ENCODE measurements at regions not wholly inside any gene's neighbourhood (a gene's known extent, or its start where the extent isn't known, plus 50 kb on each side); places are given as distances from the start of the nearest gene placed in this dataset.

DNA sequence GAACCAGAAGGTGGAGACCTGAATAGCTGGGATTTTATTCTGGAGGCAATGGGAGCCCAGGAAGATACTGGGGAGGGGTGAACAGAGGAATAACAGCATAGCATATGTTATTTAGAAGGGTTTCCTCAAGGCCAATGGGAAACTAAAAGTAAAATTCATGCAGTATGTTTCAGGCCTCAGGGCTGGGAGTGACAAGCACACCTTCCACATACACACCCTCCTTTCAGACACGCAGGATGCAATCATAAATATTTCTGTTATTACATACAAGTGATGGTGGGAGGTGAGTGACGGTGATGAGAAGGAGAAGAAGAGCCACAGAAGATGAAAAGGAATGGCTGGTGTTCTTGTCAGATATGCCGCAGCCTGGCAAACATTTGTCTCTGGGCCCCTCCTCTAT, 106.1 kb upstream of the FLRT2 start:
- Mint-ChIP-seq H3K9me3 (peaks cover 8% of the 10 kb centered on the region), H3K27ac (no peak overlapping the region), H3K27me3 (ENCODE audit: low read depth) (no peaks in the 10 kb centered on the region), H3K4me1 (ENCODE audit: low read depth) (no peaks in the 10 kb centered on the region), H3K36me3 (ENCODE audit: low read depth) (no peaks in the 10 kb centered on the region), H3K4me3 (no peak overlapping the region)

DNA sequence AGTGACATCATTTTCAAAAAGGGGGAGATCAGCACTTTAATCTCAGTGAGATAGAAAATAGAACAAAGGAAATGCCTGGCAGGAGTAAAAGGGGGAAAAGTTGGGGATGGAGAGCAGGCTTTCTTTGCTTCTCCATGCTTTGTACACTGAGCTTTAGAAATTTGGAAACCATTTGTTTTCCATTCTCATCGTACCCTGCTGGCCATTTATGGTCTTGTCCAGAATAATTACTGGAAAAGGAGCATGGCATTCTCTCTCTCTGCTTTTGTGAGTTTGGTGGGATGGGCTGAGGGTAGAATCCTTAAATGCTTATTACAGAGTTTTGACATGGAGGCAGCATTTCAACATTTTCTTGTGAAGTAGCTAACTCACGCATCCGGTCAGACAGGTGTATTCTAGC, 104.4 kb upstream of the FLRT2 start:
- no peak overlapping the region for H3K27ac Mint-ChIP-seq
- H3K4me3 Mint-ChIP-seq: no peak overlapping the region
- no peaks in the 10 kb centered on the region for H3K36me3 Mint-ChIP-seq (ENCODE audit: low read depth)
- H3K4me1 Mint-ChIP-seq (ENCODE audit: low read depth): no peaks in the 10 kb centered on the region
- H3K9me3 Mint-ChIP-seq: peaks cover 7% of the 10 kb centered on the region
- no peaks in the 10 kb centered on the region for H3K27me3 Mint-ChIP-seq (ENCODE audit: low read depth)

DNA sequence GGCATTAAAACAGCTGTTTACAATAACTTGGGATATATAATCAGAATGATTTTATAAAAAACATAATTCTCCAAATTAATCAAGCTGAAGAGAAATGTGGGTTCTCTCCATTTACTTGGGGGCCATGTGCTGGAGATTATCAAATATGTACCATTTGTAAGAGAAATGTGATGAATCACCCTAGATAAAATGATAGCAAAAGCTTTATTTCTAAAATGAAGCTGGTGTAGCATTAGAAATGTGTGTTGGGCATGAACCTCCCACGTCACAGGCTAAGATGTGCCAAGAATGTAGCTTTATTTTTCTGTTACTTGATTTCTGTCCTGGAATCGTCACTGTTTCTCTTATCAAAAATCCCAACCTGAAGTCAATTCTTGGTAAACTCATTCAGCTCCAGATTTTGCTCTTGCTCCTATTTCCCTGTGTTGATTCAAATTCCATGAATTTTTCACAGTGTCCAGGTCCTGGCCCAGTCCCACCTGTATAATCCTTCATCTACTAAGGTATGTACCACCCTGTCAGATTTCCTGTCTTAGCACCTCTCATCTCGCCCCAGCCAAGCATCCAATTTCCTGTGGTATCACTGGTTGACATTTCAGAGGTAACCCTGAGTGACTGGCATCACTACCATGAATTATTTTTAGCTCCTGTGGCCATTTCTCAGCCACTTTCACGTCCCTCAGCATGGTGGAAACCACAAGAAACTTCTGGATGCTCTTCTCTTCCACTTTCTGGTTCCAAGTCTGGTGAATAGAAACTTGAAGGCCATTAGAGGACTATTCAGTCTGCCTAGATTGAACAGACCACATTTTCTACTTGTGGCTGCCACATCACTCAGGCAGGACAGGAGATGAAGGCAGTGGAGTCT, 103.6 kb upstream of the FLRT2 start:
- Mint-ChIP-seq H3K36me3 (ENCODE audit: low read depth) (no peaks in the 10 kb centered on the region), H3K9me3 (peaks cover 7% of the 10 kb centered on the region), H3K27me3 (ENCODE audit: low read depth) (no peaks in the 10 kb centered on the region), H3K4me3 (no peak overlapping the region), H3K27ac (no peak overlapping the region), H3K4me1 (ENCODE audit: low read depth) (no peaks in the 10 kb centered on the region)

DNA sequence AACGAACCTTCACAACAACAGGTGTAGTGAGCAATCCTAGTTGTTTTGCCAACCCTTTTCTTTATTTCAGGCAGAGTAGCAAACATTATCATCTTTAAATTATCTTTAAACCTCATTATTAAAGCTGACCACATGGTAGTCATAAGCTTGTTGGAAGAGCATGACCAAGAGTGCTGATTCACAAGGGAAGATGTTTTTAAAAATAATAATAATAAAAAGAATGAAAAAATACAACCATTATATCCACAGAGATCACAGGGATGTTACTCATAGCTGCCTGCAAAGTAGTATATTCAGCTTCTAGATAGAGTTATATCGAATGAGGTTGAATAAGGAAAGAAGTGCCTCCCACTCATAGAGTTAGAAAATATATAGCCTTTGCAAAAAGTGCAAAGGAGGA, 101.0 kb upstream of the FLRT2 start:
- Mint-ChIP-seq H3K9me3 (peaks cover 7% of the 10 kb centered on the region), H3K27ac (no peak overlapping the region), H3K4me1 (ENCODE audit: low read depth) (no peaks in the 10 kb centered on the region), H3K27me3 (ENCODE audit: low read depth) (no peaks in the 10 kb centered on the region), H3K36me3 (ENCODE audit: low read depth) (no peaks in the 10 kb centered on the region), H3K4me3 (no peak overlapping the region)

DNA sequence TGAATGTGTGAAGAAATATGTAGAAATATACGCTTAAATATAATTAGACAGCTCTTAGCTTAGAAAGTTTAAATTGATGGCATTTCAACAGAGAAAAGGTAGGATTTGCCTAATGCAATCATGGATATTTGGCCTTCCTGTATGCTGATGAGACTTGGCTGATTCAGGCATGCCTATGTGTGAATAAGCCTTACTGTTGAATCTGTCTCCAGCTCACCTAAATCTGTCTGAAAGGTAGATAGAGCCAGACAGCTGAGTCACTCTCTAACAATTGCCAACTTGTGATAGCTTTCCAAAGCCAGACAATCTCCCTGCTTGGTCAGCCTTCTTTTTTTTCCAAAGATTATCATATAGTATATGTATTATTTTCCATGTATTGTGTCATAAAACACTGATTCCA, 92.8 kb upstream of the FLRT2 start:
- Mint-ChIP-seq H3K9me3 (no peaks in the 10 kb centered on the region), H3K36me3 (ENCODE audit: low read depth) (no peaks in the 10 kb centered on the region), H3K4me1 (ENCODE audit: low read depth) (no peaks in the 10 kb centered on the region), H3K27me3 (ENCODE audit: low read depth) (no peaks in the 10 kb centered on the region), H3K27ac (no peak overlapping the region), H3K4me3 (no peak overlapping the region)

DNA sequence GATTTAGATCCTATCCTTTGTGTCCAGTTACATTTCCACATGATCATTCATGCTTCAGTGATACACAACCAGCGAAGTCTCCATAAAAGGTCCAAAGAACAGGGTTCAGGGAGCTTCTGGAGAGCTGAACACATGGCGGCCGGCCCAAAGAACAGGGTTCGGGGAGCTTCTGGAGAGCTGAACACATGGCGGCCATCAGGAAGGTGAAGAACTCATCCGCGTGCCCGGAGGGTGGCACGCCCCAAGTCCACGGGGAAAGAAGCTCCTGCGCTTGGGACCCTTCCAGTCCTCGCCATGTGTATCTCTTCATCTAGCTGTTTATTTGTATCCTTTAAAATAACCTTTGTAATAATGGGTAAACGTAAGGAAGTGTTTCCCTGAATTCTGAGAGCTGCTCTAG, 91.9 kb upstream of the FLRT2 start:
- no peaks in the 10 kb centered on the region for H3K9me3 Mint-ChIP-seq
- no peaks in the 10 kb centered on the region for H3K27me3 Mint-ChIP-seq (ENCODE audit: low read depth)
- no peak overlapping the region for H3K4me3 Mint-ChIP-seq
- no peaks in the 10 kb centered on the region for H3K4me1 Mint-ChIP-seq (ENCODE audit: low read depth)
- H3K36me3 Mint-ChIP-seq (ENCODE audit: low read depth): no peaks in the 10 kb centered on the region
- no peak overlapping the region for H3K27ac Mint-ChIP-seq

DNA sequence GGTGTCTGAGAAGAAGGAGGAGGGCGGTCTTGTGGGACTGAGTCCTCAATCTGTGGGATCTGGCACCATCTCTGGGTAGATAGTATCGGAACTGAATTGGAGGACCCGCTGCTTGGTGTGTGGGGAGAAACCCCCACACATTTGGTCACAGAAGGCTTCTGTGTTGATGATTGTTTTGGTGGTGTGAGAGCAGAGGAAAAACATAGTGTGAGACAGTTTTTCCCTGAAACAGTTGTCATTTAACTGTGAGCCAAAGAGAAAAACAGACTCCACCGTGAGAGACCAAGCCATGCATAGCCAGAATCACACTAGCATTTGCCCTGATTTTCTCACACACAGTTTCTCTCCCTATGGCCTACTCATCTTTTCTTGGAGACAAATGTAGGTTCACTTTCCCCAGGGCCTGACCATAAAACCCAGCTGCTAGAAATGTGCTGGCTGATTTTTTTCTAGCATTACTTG, 91.4 kb upstream of the FLRT2 start:
- no peaks in the 10 kb centered on the region for H3K4me1 Mint-ChIP-seq (ENCODE audit: low read depth)
- no peaks in the 10 kb centered on the region for H3K27me3 Mint-ChIP-seq (ENCODE audit: low read depth)
- no peaks in the 10 kb centered on the region for H3K36me3 Mint-ChIP-seq (ENCODE audit: low read depth)
- no peak overlapping the region for H3K27ac Mint-ChIP-seq
- H3K9me3 Mint-ChIP-seq: no peaks in the 10 kb centered on the region
- H3K4me3 Mint-ChIP-seq: no peak overlapping the region

DNA sequence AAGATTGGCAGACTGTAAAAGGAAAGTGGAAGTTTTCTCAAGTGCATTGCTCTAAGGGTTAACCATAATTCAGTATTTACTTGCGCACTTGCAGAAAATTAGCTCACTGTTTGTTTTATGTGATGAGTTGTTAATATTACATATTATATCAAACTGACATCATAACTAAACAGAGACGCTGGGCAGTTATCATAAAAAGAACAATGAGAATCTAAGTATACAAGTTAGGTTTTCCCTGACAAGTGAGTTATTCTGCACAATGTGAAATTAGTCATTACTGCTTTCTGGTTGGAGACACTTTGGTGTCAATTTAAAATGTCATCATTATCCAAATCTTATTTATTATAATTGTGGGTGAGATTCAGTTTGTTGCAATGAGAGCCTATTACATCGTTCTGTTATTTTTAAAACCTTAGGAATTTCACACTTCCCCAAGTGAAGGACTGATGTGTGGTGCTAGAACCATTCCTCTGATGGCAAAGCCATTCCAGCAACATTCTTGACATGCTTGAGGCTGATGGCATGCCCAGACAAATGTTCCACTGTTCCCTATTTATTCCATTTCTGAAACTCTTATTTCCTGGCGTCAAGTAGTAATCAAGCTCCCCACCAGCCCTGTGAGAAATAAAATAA, 90.1 kb upstream of the FLRT2 start:
- H3K4me1 Mint-ChIP-seq (ENCODE audit: low read depth): no peaks in the 10 kb centered on the region
- no peak overlapping the region for H3K4me3 Mint-ChIP-seq
- no peaks in the 10 kb centered on the region for H3K27me3 Mint-ChIP-seq (ENCODE audit: low read depth)
- H3K36me3 Mint-ChIP-seq (ENCODE audit: low read depth): no peaks in the 10 kb centered on the region
- H3K27ac Mint-ChIP-seq: no peak overlapping the region
- H3K9me3 Mint-ChIP-seq: no peaks in the 10 kb centered on the region

DNA sequence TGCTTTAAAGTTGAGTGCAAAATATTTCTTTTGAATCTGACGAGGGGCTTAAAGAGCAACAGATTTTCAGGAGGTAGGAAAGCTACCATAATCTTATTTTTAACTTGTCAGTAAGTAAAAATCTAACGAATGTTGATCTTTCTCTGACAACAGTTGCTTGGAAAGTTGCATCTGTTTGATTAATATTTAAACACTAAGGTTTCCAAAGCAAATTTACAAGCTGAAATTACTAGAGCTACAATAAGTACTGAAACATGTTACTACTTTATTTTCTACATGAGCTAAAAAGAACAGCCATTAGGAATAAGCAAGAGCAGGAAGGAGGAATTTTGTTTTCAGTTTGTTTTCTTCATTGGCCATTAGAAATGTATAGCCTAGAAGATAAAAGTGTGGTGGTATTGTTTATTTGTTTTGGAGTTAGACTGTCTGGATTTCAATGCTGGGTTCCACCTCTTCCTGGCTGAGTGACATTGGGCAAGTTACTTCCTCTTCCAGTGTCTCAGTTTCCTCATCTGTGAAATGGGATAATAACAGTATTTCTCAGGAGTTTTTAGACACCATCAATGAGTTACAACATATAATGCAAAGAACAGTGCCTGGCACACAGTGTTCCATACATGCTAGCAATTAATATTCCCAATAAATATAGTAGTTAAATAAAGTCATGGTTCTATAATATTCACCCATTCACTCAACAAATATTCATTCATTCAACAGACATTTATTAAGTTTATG, 87.9 kb upstream of the FLRT2 start:
- Mint-ChIP-seq H3K4me3 (no peak overlapping the region), H3K9me3 (no peaks in the 10 kb centered on the region), H3K36me3 (ENCODE audit: low read depth) (no peaks in the 10 kb centered on the region), H3K4me1 (ENCODE audit: low read depth) (no peaks in the 10 kb centered on the region), H3K27me3 (ENCODE audit: low read depth) (no peaks in the 10 kb centered on the region), H3K27ac (no peak overlapping the region)

DNA sequence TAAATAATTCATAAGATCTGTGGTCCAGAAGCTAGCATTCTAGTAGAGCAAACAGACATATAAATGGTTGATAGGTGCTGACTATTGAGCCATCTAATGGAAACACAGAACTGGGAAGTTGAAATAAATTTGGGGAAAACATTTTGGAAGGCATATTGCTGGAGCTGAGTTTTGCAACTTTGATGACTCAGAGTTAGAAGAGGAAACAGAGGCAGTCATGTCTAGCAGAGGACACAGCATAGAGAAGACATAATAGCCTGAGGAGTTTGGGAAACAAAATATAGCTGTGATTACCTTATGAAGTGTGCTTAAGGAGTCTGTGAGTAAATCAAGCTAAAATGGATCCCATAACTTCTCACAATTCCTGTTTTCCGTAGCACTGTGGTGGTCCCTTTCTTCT, 86.9 kb upstream of the FLRT2 start:
- H3K4me3 Mint-ChIP-seq: no peak overlapping the region

DNA sequence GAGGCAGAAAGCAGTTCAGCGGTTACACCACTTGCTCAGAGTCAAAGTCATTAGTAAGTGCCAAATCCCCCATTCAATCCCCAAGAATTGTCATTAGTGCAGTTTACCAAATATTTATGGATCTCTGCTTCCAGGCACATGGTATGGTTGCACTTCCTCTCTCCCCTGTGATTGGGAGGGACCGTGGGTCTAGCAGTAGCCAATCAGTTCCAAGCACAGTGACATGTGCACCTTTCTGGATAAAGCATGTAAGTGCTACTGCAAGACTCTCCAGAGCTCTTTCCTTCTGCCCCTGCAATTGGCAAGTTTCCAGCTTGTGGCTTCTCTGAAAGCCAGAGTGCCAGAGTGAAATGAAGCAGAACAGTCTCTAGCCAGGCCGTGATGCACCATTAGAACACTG, 85.3 kb upstream of the FLRT2 start:
- no peak overlapping the region for H3K27ac Mint-ChIP-seq
- H3K36me3 Mint-ChIP-seq (ENCODE audit: low read depth): no peaks in the 10 kb centered on the region
- H3K4me1 Mint-ChIP-seq (ENCODE audit: low read depth): no peaks in the 10 kb centered on the region
- no peaks in the 10 kb centered on the region for H3K27me3 Mint-ChIP-seq (ENCODE audit: low read depth)
- no peak overlapping the region for H3K4me3 Mint-ChIP-seq
- H3K9me3 Mint-ChIP-seq: peaks cover 6% of the 10 kb centered on the region

More for the DNA sequence above, 86.9 kb upstream of the FLRT2 start:
- Mint-ChIP-seq H3K36me3 (ENCODE audit: low read depth) (no peaks in the 10 kb centered on the region), H3K27me3 (ENCODE audit: low read depth) (no peaks in the 10 kb centered on the region), H3K27ac (no peak overlapping the region), H3K4me1 (ENCODE audit: low read depth) (no peaks in the 10 kb centered on the region), H3K9me3 (peaks cover 2% of the 10 kb centered on the region)

DNA sequence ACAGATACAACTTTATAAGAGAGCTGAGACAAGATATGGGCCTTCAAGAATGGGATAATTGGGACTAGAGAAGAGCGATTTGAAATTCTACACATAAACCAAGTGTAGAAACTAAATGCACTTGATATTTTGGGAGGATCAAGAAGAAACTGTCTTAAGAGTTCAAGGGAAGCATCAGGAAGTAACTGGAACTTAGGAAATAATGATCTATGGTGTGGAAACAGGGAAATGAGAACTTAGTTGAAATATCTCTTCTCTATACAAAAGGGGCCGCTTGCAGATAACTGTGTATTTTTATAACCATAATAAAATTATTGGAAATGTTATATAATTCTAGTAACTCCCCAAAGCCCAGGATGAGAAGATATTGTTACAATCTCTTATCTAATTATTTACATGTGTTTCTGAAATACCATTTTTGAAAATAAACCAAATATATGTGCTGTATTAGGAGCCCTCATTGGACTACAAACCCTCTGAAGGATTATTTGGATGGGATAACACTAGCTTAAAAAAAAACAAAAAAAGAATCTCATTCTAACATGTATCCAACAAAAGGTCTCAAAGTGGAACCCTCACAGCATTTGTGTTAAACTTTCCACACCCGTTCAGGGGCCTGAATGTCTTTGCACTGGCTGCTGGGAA, 84.7 kb upstream of the FLRT2 start:
- Mint-ChIP-seq H3K4me3 (no peak overlapping the region), H3K27me3 (ENCODE audit: low read depth) (no peaks in the 10 kb centered on the region), H3K9me3 (peaks cover 6% of the 10 kb centered on the region), H3K36me3 (ENCODE audit: low read depth) (no peaks in the 10 kb centered on the region), H3K27ac (no peak overlapping the region), H3K4me1 (ENCODE audit: low read depth) (no peaks in the 10 kb centered on the region)

DNA sequence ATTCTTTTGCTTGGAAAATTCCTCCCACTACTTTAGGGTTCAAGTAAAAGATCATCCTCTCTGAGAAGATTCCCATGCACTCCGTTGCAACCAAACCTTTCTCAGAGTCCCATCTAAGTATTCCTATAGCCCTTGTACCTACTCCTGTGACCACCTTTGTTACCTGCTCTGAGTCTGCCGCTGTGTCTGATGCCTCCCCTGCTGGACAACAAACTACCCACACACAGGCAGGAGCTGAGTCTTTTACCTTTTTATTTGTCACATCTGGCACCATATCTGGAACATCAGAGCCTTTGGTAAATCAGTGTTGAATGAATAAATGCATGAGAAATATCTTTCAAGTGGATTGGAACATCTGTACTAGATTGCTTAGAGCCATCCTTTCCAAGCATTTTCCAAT, 82.1 kb upstream of the FLRT2 start:
- H3K36me3 Mint-ChIP-seq (ENCODE audit: low read depth): no peaks in the 10 kb centered on the region

DNA sequence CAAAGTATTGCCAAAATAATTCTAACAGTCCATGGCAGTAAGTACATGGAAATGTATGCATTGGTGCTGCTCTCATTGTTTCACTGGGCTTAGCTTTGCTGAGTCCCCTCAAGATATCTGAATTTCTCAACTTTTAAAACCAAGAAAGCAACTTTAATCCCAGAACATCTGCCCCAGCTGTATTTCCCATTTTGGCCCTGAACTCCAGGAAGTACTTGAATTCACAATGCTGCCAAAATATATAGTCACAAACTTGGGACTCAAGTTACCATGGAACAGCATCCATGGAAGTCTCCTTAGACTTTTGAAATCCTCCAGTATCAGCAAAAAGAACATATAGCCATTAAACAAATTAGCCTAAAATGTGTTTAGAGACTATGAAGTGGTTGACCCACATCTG, 78.5 kb upstream of the FLRT2 start:
- Mint-ChIP-seq H3K27me3 (ENCODE audit: low read depth) (no peaks in the 10 kb centered on the region), H3K27ac (no peak overlapping the region), H3K36me3 (ENCODE audit: low read depth) (no peaks in the 10 kb centered on the region), H3K4me1 (ENCODE audit: low read depth) (no peaks in the 10 kb centered on the region), H3K4me3 (no peak overlapping the region), H3K9me3 (peaks cover 6% of the 10 kb centered on the region)

More for the DNA sequence above, 82.1 kb upstream of the FLRT2 start:
- Mint-ChIP-seq H3K4me3 (no peak overlapping the region), H3K27ac (no peak overlapping the region), H3K27me3 (ENCODE audit: low read depth) (no peaks in the 10 kb centered on the region), H3K4me1 (ENCODE audit: low read depth) (no peaks in the 10 kb centered on the region), H3K9me3 (peaks cover 6% of the 10 kb centered on the region)
